Kidney (tissue), 13 donors: ENCODE measurements at regions not wholly inside any gene's neighbourhood (a gene's known extent, or its start where the extent isn't known, plus 50 kb on each side); places are given as distances from the start of the nearest gene placed in this dataset.
"Not testable (repeated sequence)": the region's sequence is repeated elsewhere in the genome, so short reads cannot be mapped to it uniquely, and the experiment has no call there.

Experiments
- DNase-seq, 5 donors: peaks; one replicate each; pipeline ENCODE4 v3.0.0-alpha.2; 2013 to 2020
- FAIRE-seq: peaks from 2 replicates; lab custom pipeline; 2012; peaks lifted over from hg19 to GRCh38; lab: Jason Lieb, UNC
- H3K27ac ChIP-seq, 2 donors: one replicate each; pipeline ENCODE4 v1.7.0; 2013; ENCODE audit warnings: low read depth in 2 of 2, low read length in 2 of 2, inconsistent platforms in 1 of 2
- H3K27me3 ChIP-seq: one replicate; pipeline ENCODE4 v1.7.1; 2013; ENCODE audit warnings: low read length, inconsistent platforms; ENCODE audit not compliant: control insufficient read depth, insufficient read depth
- H3K36me3 ChIP-seq, 3 donors: one replicate each; pipeline versions ENCODE4 v1.7.0 to v1.7.1; 2013; ENCODE audit warnings: low read length in 3 of 3, control low read depth in 1 of 3, inconsistent platforms in 1 of 3; ENCODE audit not compliant: insufficient read depth in 3 of 3, control insufficient read depth in 2 of 3
- H3K4me1 ChIP-seq, 3 donors: one replicate each; pipeline versions ENCODE4 v1.7.0 to v1.7.1; 2013; ENCODE audit warnings: low read length in 3 of 3, inconsistent platforms in 1 of 3, low read depth in 1 of 3; ENCODE audit not compliant: control insufficient read depth in 2 of 3, insufficient read depth in 2 of 3
- H3K4me3 ChIP-seq, 3 donors: one replicate each; pipeline versions ENCODE4 v1.7.0 to v1.8.1; 2013; ENCODE audit warnings: low read length in 3 of 3, control low read depth in 1 of 3, inconsistent platforms in 1 of 3
- H3K9ac ChIP-seq, 3 donors: one replicate each; pipeline versions ENCODE4 v1.7.0 to v1.7.1; 2013; ENCODE audit warnings: low read length in 3 of 3, control low read depth in 1 of 3, inconsistent platforms in 1 of 3
- H3K9me3 ChIP-seq, 3 donors: one replicate each; pipeline versions ENCODE4 v1.7.0 to v1.7.1; 2013; ENCODE audit warnings: low read length in 3 of 3, control low read depth in 1 of 3, inconsistent platforms in 1 of 3; ENCODE audit not compliant: control insufficient read depth in 2 of 3, insufficient read depth in 1 of 3
- CTCF ChIP-seq: IDR thresholded peaks from 3 replicates; pipeline ENCODE4 v1.5.1; 2012; ENCODE audit warnings: mild to moderate bottlenecking, moderate library complexity, borderline replicate concordance; ENCODE audit not compliant: insufficient read depth; ENCODE audit errors: extremely low read depth
- intact Hi-C: fragments of 100-400 bp; cut with DNase I; formaldehyde crosslinking; loops from one replicate; pipeline ENCODE4 v1.11.1; 2022
- donor health status: control.
- donor health status: control.
- donor health status: control.
- donor health status: control.
- donor health status: control.
- donor health status: DM: yes; HTN: yes; CAD: no.
- donor health status: Normal renal cell carcinoma (clear cell type).

DNA sequence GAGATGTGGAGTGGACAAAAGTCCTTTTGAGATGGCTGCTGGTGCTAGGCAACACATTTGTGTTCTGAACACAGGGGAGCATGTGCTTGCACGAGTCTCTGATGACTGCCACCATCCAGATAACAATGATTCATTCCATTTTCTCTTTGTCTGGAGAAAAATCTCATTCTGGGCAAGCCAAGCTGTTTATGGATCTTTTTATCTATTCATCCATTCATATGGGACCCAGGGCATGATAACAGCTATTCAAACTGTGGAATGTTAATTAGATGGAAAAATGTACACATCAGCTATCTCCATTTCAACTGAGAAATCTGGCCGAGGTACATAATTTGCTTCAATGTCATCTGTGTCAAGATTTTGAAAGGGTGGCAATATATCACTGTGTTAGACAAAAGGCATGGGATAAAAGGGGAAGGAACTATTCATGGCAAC, 117.5 kb upstream of the ZBED5 start:
- no peak for DNase-seq
- H3K4me1 ChIP-seq, result no peaks in the 10 kb centered on the region
- H3K27me3 ChIP-seq, result no peaks in the 10 kb centered on the region
- no peak overlapping the region for H3K4me3 ChIP-seq
- H3K27ac ChIP-seq, result no peak overlapping the region
- peaks cover 0 to 4% (median 0%) of the 10 kb centered on the region in 3 donors for H3K9me3 ChIP-seq
- no peaks in the 10 kb centered on the region for H3K36me3 ChIP-seq
- intact Hi-C loops, result no loop called here
- TF ChIP-seq CTCF, result no peak
- H3K9ac ChIP-seq, result no peak overlapping the region
- no peak for FAIRE-seq

DNA sequence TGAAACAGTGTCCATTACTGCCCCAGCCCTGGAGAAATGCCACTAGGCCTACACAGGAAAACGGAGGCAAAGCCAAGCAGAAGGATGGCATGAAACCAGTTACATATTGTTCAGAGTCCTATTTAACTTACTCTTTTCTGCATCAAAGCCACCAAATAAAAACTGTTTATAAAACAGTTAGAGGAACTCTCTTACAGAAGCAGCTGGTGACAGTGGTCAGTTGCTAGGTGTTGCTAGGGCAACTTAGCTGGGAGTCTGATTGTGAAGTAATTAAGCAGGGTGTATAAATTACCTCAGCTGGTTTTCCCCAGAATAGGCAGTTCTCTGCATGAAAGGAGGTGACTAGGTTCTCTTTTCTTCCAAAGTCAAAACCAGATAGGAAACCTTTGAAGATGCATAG, 115.6 kb upstream of the ZBED5 start:
- H3K36me3 ChIP-seq, result no peaks in the 10 kb centered on the region
- intact Hi-C loops, result no loop called here
- H3K4me1 ChIP-seq, result no peaks in the 10 kb centered on the region
- TF ChIP-seq CTCF, result no peak
- DNase-seq (peak in 3 of 5 donors; percentile 67 to 84 (median 74)), FAIRE-seq (no peak)
- H3K27ac ChIP-seq, result no peak overlapping the region
- no peaks in the 10 kb centered on the region for H3K9me3 ChIP-seq
- no peaks in the 10 kb centered on the region for H3K27me3 ChIP-seq
- H3K4me3 ChIP-seq, result no peak overlapping the region
- H3K9ac ChIP-seq, result no peak overlapping the region

- no peaks in the 10 kb centered on the region for H3K9me3 ChIP-seq
- no peak for TF ChIP-seq CTCF
- no peaks in the 10 kb centered on the region for H3K27me3 ChIP-seq
- intact Hi-C loops, result no loop called here
- H3K27ac ChIP-seq, result no peak overlapping the region
- FAIRE-seq (no peak), DNase-seq (no peak)
- H3K9ac ChIP-seq, result no peak overlapping the region
- no peaks in the 10 kb centered on the region for H3K36me3 ChIP-seq
- no peaks in the 10 kb centered on the region for H3K4me1 ChIP-seq
- H3K4me3 ChIP-seq, result no peak overlapping the region
Observed at GRCh38 chr11:10970926-10971325, 113.1 kb upstream of the ZBED5 start.

DNA sequence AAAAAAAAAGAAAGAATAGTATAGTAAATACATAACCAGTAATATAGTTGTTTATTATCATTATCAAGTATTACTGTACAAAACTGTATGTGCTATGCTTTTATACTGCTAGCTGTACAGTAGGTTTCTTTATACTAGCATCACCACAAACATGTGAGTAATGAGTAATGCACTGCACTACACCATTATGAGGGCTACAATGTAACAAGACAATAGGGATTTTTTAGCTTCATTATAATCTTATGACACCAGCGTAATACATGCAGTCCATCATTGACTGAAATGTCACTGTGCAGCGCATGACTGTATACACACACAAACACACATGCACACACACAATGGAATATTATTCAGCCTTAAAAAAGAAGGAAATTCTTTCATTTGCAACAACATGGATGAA, 111.5 kb upstream of the ZBED5 start:
- Histone ChIP-seq H3K36me3 (no peaks in the 10 kb centered on the region), H3K4me1 (no peaks in the 10 kb centered on the region), H3K9me3 (no peaks in the 10 kb centered on the region), H3K27me3 (no peaks in the 10 kb centered on the region), H3K4me3 (no peak overlapping the region), H3K9ac (no peak overlapping the region), H3K27ac (no peak overlapping the region)
- no peak for FAIRE-seq
- intact Hi-C loops, result no loop called here
- DNase-seq, result no peak
- no peak for TF ChIP-seq CTCF

DNA sequence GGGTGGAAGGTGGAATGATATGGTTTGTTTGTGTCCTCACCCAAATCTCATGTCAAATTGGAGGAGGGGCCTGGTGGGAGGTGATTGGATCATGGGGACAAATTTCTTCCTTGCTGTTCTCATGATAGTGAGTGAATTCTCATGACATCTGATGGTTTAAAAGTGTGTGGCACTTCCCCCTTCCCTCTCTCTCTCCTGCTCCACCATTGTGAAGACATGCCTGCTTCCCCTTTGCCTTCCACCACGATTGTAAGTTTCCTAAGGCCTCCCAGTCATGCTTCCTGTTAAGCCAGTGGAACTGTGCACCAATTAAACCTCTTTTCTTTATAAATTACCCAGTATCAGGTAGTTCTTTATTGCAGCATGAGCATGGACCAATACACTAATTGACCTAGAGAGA, 99.0 kb upstream of the ZBED5 start:
- H3K4me1 ChIP-seq, intact Hi-C loops, H3K4me3 ChIP-seq, H3K9ac ChIP-seq, DNase-seq, H3K36me3 ChIP-seq, H3K27me3 ChIP-seq, H3K9me3 ChIP-seq, FAIRE-seq, H3K27ac ChIP-seq: not testable (repeated sequence)
